ENCODE measurements at regions not wholly inside any gene's neighbourhood (a gene's known extent, or its start where the extent isn't known, plus 50 kb on each side); places are given as distances from the start of the nearest gene placed in this dataset.
"Not testable (repeated sequence)": the region's sequence is repeated elsewhere in the genome, so short reads cannot be mapped to it uniquely, and the experiment has no call there.

GRCh38 chr5:103993031-103993430, 430.4 kb upstream of the NUDT12 start:
- no peaks in the 10 kb centered on the region for H3K9me2 ChIP-seq (replicated peaks; ENCODE audit: insufficient read depth)
- H3K27me3 ChIP-seq, result no peaks in the 10 kb centered on the region
- no peaks in the 10 kb centered on the region for H4K20me1 ChIP-seq (ENCODE audit: insufficient read depth, poor library complexity, severe bottlenecking)
- H2AFZ ChIP-seq, result no peak overlapping the region
- no peaks in the 10 kb centered on the region for H3K79me2 ChIP-seq
- no peak overlapping the region for H3K27ac ChIP-seq
- no peaks in the 10 kb centered on the region for H3K4me1 ChIP-seq (ENCODE audit: insufficient read depth)
- 68% methylated on average over 1 of the region's 1 CpG for WGBS (ENCODE audit: low lambda C conversion rate, missing lambda C conversion rate)
- no peak for TF ChIP-seq CTCF (IDR thresholded peaks at IDR 0.05; ENCODE audit: poor library complexity)
- TF ChIP-seq EZH2phosphoT487 (IDR thresholded peaks at IDR 0.05; ENCODE audit: low read depth, severe bottlenecking, unreplicated experiment), result no peak
- TF ChIP-seq EZH2 (IDR thresholded peaks at IDR 0.05; ENCODE audit: borderline replicate concordance), result no peak
- no peak overlapping the region for H3K4me3 ChIP-seq
- no peak overlapping the region for H3K4me2 ChIP-seq
- no peaks in the 10 kb centered on the region for H3K36me3 ChIP-seq (replicated peaks; ENCODE audit: insufficient read depth, low read depth)
- DNase-seq (ENCODE audit: low spot score), result no peak
- no peaks in the 10 kb centered on the region for H3K9me3 ChIP-seq (ENCODE audit: low read depth)

GRCh38 chr5:103990064-103990463, 427.5 kb upstream of the NUDT12 start:
- TF ChIP-seq EZH2 (IDR thresholded peaks at IDR 0.05; ENCODE audit: borderline replicate concordance) (no peak), CTCF (IDR thresholded peaks at IDR 0.05; ENCODE audit: poor library complexity) (no peak), EZH2phosphoT487 (IDR thresholded peaks at IDR 0.05; ENCODE audit: low read depth, severe bottlenecking, unreplicated experiment) (no peak)
- H3K27ac ChIP-seq, result no peak overlapping the region
- H3K4me2 ChIP-seq, result no peak overlapping the region
- no peaks in the 10 kb centered on the region for H3K4me1 ChIP-seq (ENCODE audit: insufficient read depth)
- no peaks in the 10 kb centered on the region for H3K9me3 ChIP-seq (ENCODE audit: low read depth)
- no peaks in the 10 kb centered on the region for H3K27me3 ChIP-seq
- no peaks in the 10 kb centered on the region for H4K20me1 ChIP-seq (ENCODE audit: insufficient read depth, poor library complexity, severe bottlenecking)
- H3K36me3 ChIP-seq (replicated peaks; ENCODE audit: insufficient read depth, low read depth), result no peaks in the 10 kb centered on the region
- no peak for DNase-seq (ENCODE audit: low spot score)
- 87% methylated on average over 4 of the region's 4 CpGs for WGBS (ENCODE audit: low lambda C conversion rate, missing lambda C conversion rate)
- no peak overlapping the region for H2AFZ ChIP-seq
- H3K4me3 ChIP-seq, result no peak overlapping the region
- no peaks in the 10 kb centered on the region for H3K9me2 ChIP-seq (replicated peaks; ENCODE audit: insufficient read depth)
- H3K79me2 ChIP-seq, result no peaks in the 10 kb centered on the region

GRCh38 chr5:103981592-103981991, 419.0 kb upstream of the NUDT12 start:
- Histone ChIP-seq H3K27me3 (no peaks in the 10 kb centered on the region), H4K20me1 (ENCODE audit: insufficient read depth, poor library complexity, severe bottlenecking) (peaks cover 3% of the 10 kb centered on the region), H3K36me3 (replicated peaks; ENCODE audit: insufficient read depth, low read depth) (no peaks in the 10 kb centered on the region), H3K9me2 (replicated peaks; ENCODE audit: insufficient read depth) (no peaks in the 10 kb centered on the region), H3K9me3 (ENCODE audit: low read depth) (no peaks in the 10 kb centered on the region), H3K4me2 (no peak overlapping the region), H3K4me1 (ENCODE audit: insufficient read depth) (no peaks in the 10 kb centered on the region), H3K4me3 (no peak overlapping the region), H3K27ac (no peak overlapping the region), H3K79me2 (no peaks in the 10 kb centered on the region), H2AFZ (no peak overlapping the region)
- 79% methylated on average over 4 of the region's 4 CpGs for WGBS (ENCODE audit: low lambda C conversion rate, missing lambda C conversion rate)
- no peak for DNase-seq (ENCODE audit: low spot score)
- TF ChIP-seq EZH2 (IDR thresholded peaks at IDR 0.05; ENCODE audit: borderline replicate concordance) (no peak), CTCF (IDR thresholded peaks at IDR 0.05; ENCODE audit: poor library complexity) (no peak), EZH2phosphoT487 (IDR thresholded peaks at IDR 0.05; ENCODE audit: low read depth, severe bottlenecking, unreplicated experiment) (no peak)

GRCh38 chr5:103973669-103974068, 411.1 kb upstream of the NUDT12 start:
- DNase-seq (ENCODE audit: low spot score), result no peak
- no peaks in the 10 kb centered on the region for H3K36me3 ChIP-seq (replicated peaks; ENCODE audit: insufficient read depth, low read depth)
- no peaks in the 10 kb centered on the region for H3K9me2 ChIP-seq (replicated peaks; ENCODE audit: insufficient read depth)
- no peaks in the 10 kb centered on the region for H3K9me3 ChIP-seq (ENCODE audit: low read depth)
- no peaks in the 10 kb centered on the region for H3K79me2 ChIP-seq
- H3K4me1 ChIP-seq (ENCODE audit: insufficient read depth), result no peaks in the 10 kb centered on the region
- TF ChIP-seq EZH2phosphoT487 (IDR thresholded peaks at IDR 0.05; ENCODE audit: low read depth, severe bottlenecking, unreplicated experiment) (no peak), EZH2 (IDR thresholded peaks at IDR 0.05; ENCODE audit: borderline replicate concordance) (no peak), CTCF (IDR thresholded peaks at IDR 0.05; ENCODE audit: poor library complexity) (no peak)
- no peak overlapping the region for H3K4me2 ChIP-seq
- no peak overlapping the region for H2AFZ ChIP-seq
- H4K20me1 ChIP-seq (ENCODE audit: insufficient read depth, poor library complexity, severe bottlenecking), result no peaks in the 10 kb centered on the region
- H3K4me3 ChIP-seq, result no peak overlapping the region
- H3K27ac ChIP-seq, result no peak overlapping the region
- no peaks in the 10 kb centered on the region for H3K27me3 ChIP-seq

- H3K4me2 ChIP-seq; H3K79me2 ChIP-seq; DNase-seq (ENCODE audit: low spot score); H3K36me3 ChIP-seq (replicated peaks; ENCODE audit: insufficient read depth, low read depth); H4K20me1 ChIP-seq (ENCODE audit: insufficient read depth, poor library complexity, severe bottlenecking); H3K4me1 ChIP-seq (ENCODE audit: insufficient read depth); H3K4me3 ChIP-seq; H2AFZ ChIP-seq; H3K9me2 ChIP-seq (replicated peaks; ENCODE audit: insufficient read depth); H3K9me3 ChIP-seq (ENCODE audit: low read depth); H3K27ac ChIP-seq; H3K27me3 ChIP-seq: not testable (repeated sequence)
- 96% methylated on average over 25 of the region's 25 CpGs for WGBS (ENCODE audit: low lambda C conversion rate, missing lambda C conversion rate)
These were observed 403.7 kb upstream of the NUDT12 start for GRCh38 chr5:103966295-103966694.
